Upper lobe of left lung (tissue), 6 donors: ENCODE measurements at regions not wholly inside any gene's neighbourhood (a gene's known extent, or its start where the extent isn't known, plus 50 kb on each side); places are given as distances from the start of the nearest gene placed in this dataset.

Experiments
- ATAC-seq, 2 donors: fragments of 200-7000 bp; cut with Tn5 transposase; one replicate each; pipeline ENCODE4 v1.9.1; 2022; ENCODE audit warnings: mild to moderate bottlenecking in 2 of 2, moderate library complexity in 2 of 2; ENCODE audit not compliant: low FRiP score in 2 of 2
- DNase-seq, 2 donors: peaks; one replicate each; pipeline ENCODE4 v3.0.0-alpha.2; 2019 to 2020
- H3K27ac ChIP-seq, 4 donors: fragments of 200-600 bp; sonication (generic); one replicate each; pipeline ENCODE4 v1.5.1; 2016 to 2019
- H3K27me3 ChIP-seq, 4 donors: fragments of 200-600 bp; sonication (generic); one replicate each; pipeline ENCODE4 v1.5.1; 2017 to 2019
- H3K36me3 ChIP-seq, 4 donors: fragments of 200-600 bp; sonication (generic); one replicate each; pipeline ENCODE4 v1.5.1; 2016 to 2019
- H3K4me1 ChIP-seq, 4 donors: fragments of 200-600 bp; sonication (generic); one replicate each; pipeline ENCODE4 v1.5.1; 2018 to 2019
- H3K4me3 ChIP-seq, 4 donors: fragments of 200-600 bp; sonication (generic); one replicate each; pipeline ENCODE4 v1.5.1; 2017 to 2019; ENCODE audit warnings: mild to moderate bottlenecking in 2 of 4, moderate library complexity in 1 of 4
- H3K9me3 ChIP-seq, 4 donors: fragments of 200-600 bp; sonication (generic); one replicate each; pipeline ENCODE4 v1.5.1; 2018 to 2019
- CTCF ChIP-seq, 6 experiments: fragments of 450-650 bp in 4 of 6; fragments of 200-600 bp in 2 of 6; sonication (generic) in 2 of 6; IDR thresholded peaks; one replicate each; pipeline ENCODE4 v1.5.1; 2016 to 2019; ENCODE audit warnings: antibody characterized with exemption in 6 of 6
- EP300 ChIP-seq, 4 donors: sonication (generic); formaldehyde crosslinking; IDR thresholded peaks; one replicate each; pipeline ENCODE4 v1.5.1; 2017; ENCODE audit warnings: antibody characterized with exemption in 4 of 4, control low read depth in 2 of 4
- POLR2A ChIP-seq, 4 donors: fragments of 450-650 bp; IDR thresholded peaks; one replicate each; pipeline ENCODE4 v1.5.1; 2016 to 2017; ENCODE audit warnings: antibody characterized with exemption in 4 of 4, mild to moderate bottlenecking in 2 of 4
- POLR2AphosphoS5 ChIP-seq, 2 donors: sonication (generic); formaldehyde crosslinking; IDR thresholded peaks; one replicate each; pipeline ENCODE4 v1.5.1; 2017; ENCODE audit warnings: antibody characterized with exemption in 2 of 2
- WGBS, 2 donors: methylation state at CpG; one replicate each; pipeline ENCODE4 v1.1.5; 2017 to 2018; 5-methylcytosine and 5-hydroxymethylcytosine counted together
- donor health status: DM: no; HTN: no; CAD: no; lungs with moderate emphysema.
- donor health status: DM: no; HTN: yes; CAD: no; lungs with severe emphysema.

- no peaks in the 10 kb centered on the region for H3K9me3 ChIP-seq
- ATAC-seq (no peak), DNase-seq (peak in 1 of 2 donors; percentile 70)
- H3K4me1 ChIP-seq = peaks cover 7 to 48% (median 15%) of the 10 kb centered on the region in 4 donors
- peak overlapping the region in 1 of 4 donors; percentile 4 for H3K27ac ChIP-seq
- no peak overlapping the region for H3K4me3 ChIP-seq
- H3K27me3 ChIP-seq = no peaks in the 10 kb centered on the region
- 66 to 69% methylated on average over 28 of the region's 29 CpGs for WGBS, 2 donors
- TF ChIP-seq EP300 (IDR thresholded peaks at IDR 0.05) (no peak), POLR2AphosphoS5 (IDR thresholded peaks at IDR 0.05) (no peak), CTCF (IDR thresholded peaks at IDR 0.05) (no peak), POLR2A (IDR thresholded peaks at IDR 0.05) (no peak)
- H3K36me3 ChIP-seq = no peaks in the 10 kb centered on the region
Measured at GRCh38 chr16:85376292-85377095, 236.6 kb upstream of the GSE1 start.

- Histone ChIP-seq H3K4me3 (no peak overlapping the region), H3K27me3 (no peaks in the 10 kb centered on the region), H3K4me1 (peaks cover 12 to 38% (median 22%) of the 10 kb centered on the region in 4 donors), H3K27ac (no peak overlapping the region), H3K9me3 (no peaks in the 10 kb centered on the region), H3K36me3 (no peaks in the 10 kb centered on the region)
- TF ChIP-seq EP300 (IDR thresholded peaks at IDR 0.05) (no peak), POLR2AphosphoS5 (IDR thresholded peaks at IDR 0.05) (no peak), CTCF (IDR thresholded peaks at IDR 0.05) (no peak)
- DNase-seq = peak in 1 of 2 donors; percentile 66
- 38 to 66% methylated on average over 5 to 13 of the region's 16 CpGs for WGBS, 2 donors
- no peak for ATAC-seq
Measured at GRCh38 chr16:85377388-85378144, 235.6 kb upstream of the GSE1 start.

- H3K36me3 ChIP-seq = no peaks in the 10 kb centered on the region
- H3K4me3 ChIP-seq = no peak overlapping the region
- no peak for ATAC-seq
- H3K9me3 ChIP-seq = no peaks in the 10 kb centered on the region
- no peak overlapping the region for H3K27ac ChIP-seq
- peaks cover 11 to 32% (median 21%) of the 10 kb centered on the region in 4 donors for H3K4me1 ChIP-seq
- TF ChIP-seq CTCF (IDR thresholded peaks at IDR 0.05) (no peak), POLR2AphosphoS5 (IDR thresholded peaks at IDR 0.05) (no peak), POLR2A (IDR thresholded peaks at IDR 0.05) (no peak), EP300 (IDR thresholded peaks at IDR 0.05) (no peak)
- DNase-seq = peak in 1 of 2 donors; percentile 64
- WGBS, 2 donors = 66 to 75% methylated on average over 6 to 10 of the region's 16 CpGs
- no peaks in the 10 kb centered on the region for H3K27me3 ChIP-seq
Measured at GRCh38 chr16:85378145-85379040, 234.7 kb upstream of the GSE1 start.

GRCh38 chr16:85379041-85380001 lies 233.8 kb upstream of the GSE1 start:
- Histone ChIP-seq H3K27me3 (no peaks in the 10 kb centered on the region), H3K36me3 (no peaks in the 10 kb centered on the region), H3K27ac (peak overlapping the region in 1 of 4 donors; percentile 12), H3K9me3 (no peaks in the 10 kb centered on the region), H3K4me1 (peaks cover 11 to 32% (median 21%) of the 10 kb centered on the region in 4 donors), H3K4me3 (no peak overlapping the region)
- TF ChIP-seq POLR2AphosphoS5 (IDR thresholded peaks at IDR 0.05) = no peak
- no peak for TF ChIP-seq CTCF (IDR thresholded peaks at IDR 0.05)
- no peak for TF ChIP-seq POLR2A (IDR thresholded peaks at IDR 0.05)
- no peak for TF ChIP-seq EP300 (IDR thresholded peaks at IDR 0.05)
- peak in 1 of 2 donors; percentile 43 for DNase-seq
- no peak for ATAC-seq
- WGBS, 2 donors = 82 to 88% methylated on average over 6 to 14 of the region's 15 CpGs
